ENCODE measurements at regions not wholly inside any gene's neighbourhood (a gene's known extent, or its start where the extent isn't known, plus 50 kb on each side); places are given as distances from the start of the nearest gene placed in this dataset.

DNA sequence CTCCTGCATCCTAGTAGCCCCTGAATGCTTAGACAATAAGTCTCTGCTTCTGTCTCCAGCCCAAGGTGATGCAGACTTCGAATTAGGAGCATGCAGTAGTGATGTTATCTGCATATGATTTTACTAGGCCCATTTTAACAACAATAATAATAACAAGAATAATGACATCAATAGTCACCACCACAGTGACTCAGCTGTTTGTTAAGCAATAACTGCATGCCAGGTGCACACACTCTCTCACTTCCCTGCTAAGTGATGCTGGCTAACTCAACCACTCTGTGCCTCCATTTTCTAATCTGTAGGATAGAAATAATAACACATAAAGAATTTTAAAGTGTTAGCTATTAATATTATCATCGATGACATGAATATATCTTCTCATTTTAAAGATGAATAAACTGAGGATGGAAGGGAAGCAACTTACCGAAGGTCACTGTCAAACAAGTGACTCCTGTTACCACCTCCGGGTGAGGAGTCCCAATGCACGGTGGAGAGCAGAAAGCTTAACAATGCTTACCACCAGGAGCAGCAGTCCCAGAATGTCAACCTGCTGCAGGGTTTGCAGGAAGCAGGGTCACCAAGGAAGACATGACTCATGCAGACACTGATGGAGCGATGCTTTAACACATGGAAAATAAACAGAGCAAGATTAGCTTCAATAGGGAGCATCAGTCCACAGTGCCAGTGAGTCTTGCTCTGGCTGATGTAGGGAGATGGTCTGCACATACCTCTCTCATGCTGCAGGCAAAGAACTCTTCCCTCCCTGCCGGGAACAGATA, 290.2 kb downstream of the SPATA17 start:
- no peaks in the 10 kb centered on the region for H3K27me3 Mint-ChIP-seq (ENCODE audit: unreplicated experiment)
- no peaks in the 10 kb centered on the region for H3K36me3 Mint-ChIP-seq (ENCODE audit: unreplicated experiment)

DNA sequence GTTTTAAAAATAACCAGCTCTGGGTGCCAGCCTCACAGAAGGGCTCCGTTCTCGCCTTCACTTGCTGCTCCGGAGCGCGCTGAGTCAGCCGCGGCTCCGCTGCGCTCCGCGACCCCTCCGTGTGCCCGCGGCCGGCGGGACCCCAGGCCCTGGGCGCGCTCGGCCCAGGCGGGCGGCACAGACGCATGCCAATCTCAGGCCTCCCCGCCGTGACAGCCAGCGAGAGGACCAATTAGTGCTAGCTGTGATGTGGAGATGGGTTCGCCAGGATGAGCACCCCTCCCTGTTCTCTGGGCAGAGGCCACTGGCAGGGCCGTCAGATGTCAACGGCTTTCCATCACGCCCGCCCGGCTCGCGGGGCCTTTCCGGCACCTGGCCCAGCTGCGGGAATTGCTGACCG, 293.8 kb downstream of the SPATA17 start:
- H3K36me3 Mint-ChIP-seq (ENCODE audit: unreplicated experiment) = no peaks in the 10 kb centered on the region
- TF ChIP-seq, protein P1, sequence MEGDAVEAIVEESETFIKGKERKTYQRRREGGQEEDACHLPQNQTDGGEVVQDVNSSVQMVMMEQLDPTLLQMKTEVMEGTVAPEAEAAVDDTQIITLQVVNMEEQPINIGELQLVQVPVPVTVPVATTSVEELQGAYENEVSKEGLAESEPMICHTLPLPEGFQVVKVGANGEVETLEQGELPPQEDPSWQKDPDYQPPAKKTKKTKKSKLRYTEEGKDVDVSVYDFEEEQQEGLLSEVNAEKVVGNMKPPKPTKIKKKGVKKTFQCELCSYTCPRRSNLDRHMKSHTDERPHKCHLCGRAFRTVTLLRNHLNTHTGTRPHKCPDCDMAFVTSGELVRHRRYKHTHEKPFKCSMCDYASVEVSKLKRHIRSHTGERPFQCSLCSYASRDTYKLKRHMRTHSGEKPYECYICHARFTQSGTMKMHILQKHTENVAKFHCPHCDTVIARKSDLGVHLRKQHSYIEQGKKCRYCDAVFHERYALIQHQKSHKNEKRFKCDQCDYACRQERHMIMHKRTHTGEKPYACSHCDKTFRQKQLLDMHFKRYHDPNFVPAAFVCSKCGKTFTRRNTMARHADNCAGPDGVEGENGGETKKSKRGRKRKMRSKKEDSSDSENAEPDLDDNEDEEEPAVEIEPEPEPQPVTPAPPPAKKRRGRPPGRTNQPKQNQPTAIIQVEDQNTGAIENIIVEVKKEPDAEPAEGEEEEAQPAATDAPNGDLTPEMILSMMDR (IDR thresholded peaks at IDR 0.05; ENCODE audit: partially characterized antibody, unreplicated experiment) = no peak

More for the DNA sequence above, 290.2 kb downstream of the SPATA17 start:
- DNase-seq = no peak
- Mint-ChIP-seq H3K4me1 (ENCODE audit: low read depth, unreplicated experiment) (peaks cover 27% of the 10 kb centered on the region), H3K27ac (ENCODE audit: unreplicated experiment) (no peak overlapping the region), H3K4me3 (ENCODE audit: unreplicated experiment) (no peak overlapping the region), H3K9me3 (ENCODE audit: unreplicated experiment) (no peaks in the 10 kb centered on the region)
- TF ChIP-seq, protein P1 (IDR thresholded peaks at IDR 0.05; ENCODE audit: partially characterized antibody, unreplicated experiment) = no peak

DNA sequence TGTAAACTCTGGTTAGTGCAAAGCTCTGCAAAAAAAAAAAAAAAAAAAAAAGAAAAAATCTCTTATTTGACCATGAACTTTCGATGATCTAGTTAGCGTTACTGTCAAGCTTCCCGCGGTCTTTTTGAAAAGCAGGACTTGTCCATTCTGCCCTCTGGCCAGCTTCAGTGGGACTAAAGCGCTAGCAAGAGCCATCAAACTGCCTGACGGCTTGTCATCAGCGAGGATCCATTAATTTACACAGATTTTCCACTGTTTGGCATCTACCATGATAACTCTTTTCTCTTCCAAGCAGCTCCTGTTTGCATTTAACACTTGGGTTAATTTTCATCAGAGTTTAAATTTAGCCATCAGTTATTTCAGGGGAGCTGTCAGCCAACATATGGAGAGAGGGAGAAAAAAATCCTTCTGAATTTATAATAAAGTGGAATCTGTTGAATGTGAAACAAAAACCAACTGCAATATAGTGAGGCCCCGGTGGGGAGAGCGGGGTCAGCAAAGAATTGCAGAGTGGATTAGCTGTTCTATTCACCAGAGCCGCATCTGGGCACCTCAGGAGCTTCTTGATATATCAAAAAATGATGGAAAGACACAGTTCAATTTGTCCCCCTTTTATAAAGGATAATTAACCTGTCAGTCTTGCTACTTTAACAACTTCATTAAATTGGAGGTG, 298.2 kb downstream of the SPATA17 start:
- H3K9me3 Mint-ChIP-seq (ENCODE audit: unreplicated experiment) = no peaks in the 10 kb centered on the region
- no peaks in the 10 kb centered on the region for H3K36me3 Mint-ChIP-seq (ENCODE audit: unreplicated experiment)
- no peak overlapping the region for H3K4me3 Mint-ChIP-seq (ENCODE audit: unreplicated experiment)
- TF ChIP-seq, protein P1 (IDR thresholded peaks at IDR 0.05; ENCODE audit: partially characterized antibody, unreplicated experiment) = no peak
- H3K27me3 Mint-ChIP-seq (ENCODE audit: unreplicated experiment) = no peaks in the 10 kb centered on the region
- H3K4me1 Mint-ChIP-seq (ENCODE audit: low read depth, unreplicated experiment) = peaks cover 5% of the 10 kb centered on the region
- no peak for DNase-seq
- H3K27ac Mint-ChIP-seq (ENCODE audit: unreplicated experiment) = no peak overlapping the region

More for the DNA sequence above, 293.8 kb downstream of the SPATA17 start:
- Mint-ChIP-seq H3K4me3 (ENCODE audit: unreplicated experiment) (no peak overlapping the region), H3K27me3 (ENCODE audit: unreplicated experiment) (no peaks in the 10 kb centered on the region), H3K9me3 (ENCODE audit: unreplicated experiment) (no peaks in the 10 kb centered on the region), H3K4me1 (ENCODE audit: low read depth, unreplicated experiment) (no peaks in the 10 kb centered on the region), H3K27ac (ENCODE audit: unreplicated experiment) (no peak overlapping the region)
- no peak for DNase-seq

DNA sequence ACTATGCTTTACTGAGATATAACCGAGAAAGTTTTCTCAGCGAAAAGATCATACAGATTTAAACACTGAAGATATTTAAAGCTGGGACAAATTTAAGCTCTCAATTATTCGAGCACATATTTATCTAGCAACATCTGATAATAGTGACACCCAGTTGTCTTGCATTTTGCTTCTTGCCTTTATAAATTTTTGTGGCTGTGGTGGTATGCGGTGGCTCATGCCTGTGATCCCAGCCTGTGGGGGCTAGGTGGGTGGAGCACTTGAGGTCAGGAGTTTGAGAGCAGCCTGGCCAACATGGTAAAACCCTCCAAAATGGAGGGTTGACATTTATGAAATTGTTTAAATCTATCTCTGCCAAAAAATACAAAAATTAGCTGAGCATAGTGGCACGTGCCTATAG, 312.2 kb downstream of the SPATA17 start:
- DNase-seq = no peak
- no peak overlapping the region for H3K4me3 Mint-ChIP-seq (ENCODE audit: unreplicated experiment)
- TF ChIP-seq, protein P1 (IDR thresholded peaks at IDR 0.05; ENCODE audit: partially characterized antibody, unreplicated experiment) = no peak
- H3K27ac Mint-ChIP-seq (ENCODE audit: unreplicated experiment) = no peak overlapping the region
- H3K36me3 Mint-ChIP-seq (ENCODE audit: unreplicated experiment) = no peaks in the 10 kb centered on the region
- peaks cover 27% of the 10 kb centered on the region for H3K4me1 Mint-ChIP-seq (ENCODE audit: low read depth, unreplicated experiment)
- no peaks in the 10 kb centered on the region for H3K27me3 Mint-ChIP-seq (ENCODE audit: unreplicated experiment)
- H3K9me3 Mint-ChIP-seq (ENCODE audit: unreplicated experiment) = peaks cover 3% of the 10 kb centered on the region

DNA sequence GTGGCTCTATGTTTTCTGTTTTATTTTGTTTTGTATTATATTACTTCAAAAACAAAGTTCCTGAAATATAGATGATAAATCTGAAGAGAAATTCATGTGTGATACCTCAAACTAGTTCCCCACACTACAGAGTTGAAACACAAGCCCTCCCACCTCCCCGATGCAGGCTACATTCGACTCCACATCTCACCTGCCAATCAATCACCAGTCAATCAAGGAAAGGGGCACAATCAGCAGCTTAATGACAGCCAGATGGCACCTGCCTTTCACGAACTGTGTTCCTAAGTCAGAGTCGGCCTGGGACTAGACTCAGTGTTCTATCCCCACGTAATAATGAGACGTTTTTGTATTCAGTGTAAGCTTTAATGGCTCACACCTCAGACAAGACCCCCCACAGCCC, 313.4 kb downstream of the SPATA17 start:
- no peak overlapping the region for H3K27ac Mint-ChIP-seq (ENCODE audit: unreplicated experiment)

More for the DNA sequence above, 313.4 kb downstream of the SPATA17 start:
- Mint-ChIP-seq H3K9me3 (ENCODE audit: unreplicated experiment) (peaks cover 3% of the 10 kb centered on the region), H3K4me1 (ENCODE audit: low read depth, unreplicated experiment) (peaks cover 22% of the 10 kb centered on the region), H3K4me3 (ENCODE audit: unreplicated experiment) (no peak overlapping the region), H3K27me3 (ENCODE audit: unreplicated experiment) (no peaks in the 10 kb centered on the region), H3K36me3 (ENCODE audit: unreplicated experiment) (no peaks in the 10 kb centered on the region)
- DNase-seq = no peak
- TF ChIP-seq, protein P1 (IDR thresholded peaks at IDR 0.05; ENCODE audit: partially characterized antibody, unreplicated experiment) = no peak

All from glutamatergic neuron (in vitro differentiated cells).